HFFc6 (cell line): ENCODE measurements at regions not wholly inside any gene's neighbourhood (a gene's known extent, or its start where the extent isn't known, plus 50 kb on each side); places are given as distances from the start of the nearest gene placed in this dataset.

Experiments
- DNase-seq: peaks from one replicate; pipeline ENCODE4 v3.0.0-alpha.2; 2018
- H3K27ac Mint-ChIP-seq: 2 replicates; pipeline ENCODE4 v1.8.0; 2020; ENCODE audit warnings: mild to moderate bottlenecking, mixed read lengths
- H3K27me3 Mint-ChIP-seq: 2 replicates; pipeline ENCODE4 v1.8.0; 2021; ENCODE audit warnings: mild to moderate bottlenecking, moderate library complexity, mixed read lengths; ENCODE audit not compliant: insufficient read depth
- H3K36me3 Mint-ChIP-seq: 2 replicates; pipeline ENCODE4 v1.8.0; 2021; ENCODE audit warnings: low read depth, mixed read lengths
- H3K4me1 Mint-ChIP-seq: 2 replicates; pipeline ENCODE4 v1.8.0; 2020; ENCODE audit warnings: low read depth, mixed read lengths
- H3K4me3 Mint-ChIP-seq: 2 replicates; pipeline ENCODE4 v1.8.0; 2020; ENCODE audit warnings: mild to moderate bottlenecking, moderate library complexity, mixed read lengths
- H3K9me3 Mint-ChIP-seq: 2 replicates; pipeline ENCODE4 v1.8.0; 2020; ENCODE audit warnings: mild to moderate bottlenecking, mixed read lengths
- TF ChIP-seq, protein P1 (sequence below): fragments of 200-600 bp; sonication (generic); IDR thresholded peaks from 2 replicates; pipeline ENCODE4 v1.5.0; 2021; ENCODE audit warnings: antibody characterized with exemption, mild to moderate bottlenecking

DNA sequence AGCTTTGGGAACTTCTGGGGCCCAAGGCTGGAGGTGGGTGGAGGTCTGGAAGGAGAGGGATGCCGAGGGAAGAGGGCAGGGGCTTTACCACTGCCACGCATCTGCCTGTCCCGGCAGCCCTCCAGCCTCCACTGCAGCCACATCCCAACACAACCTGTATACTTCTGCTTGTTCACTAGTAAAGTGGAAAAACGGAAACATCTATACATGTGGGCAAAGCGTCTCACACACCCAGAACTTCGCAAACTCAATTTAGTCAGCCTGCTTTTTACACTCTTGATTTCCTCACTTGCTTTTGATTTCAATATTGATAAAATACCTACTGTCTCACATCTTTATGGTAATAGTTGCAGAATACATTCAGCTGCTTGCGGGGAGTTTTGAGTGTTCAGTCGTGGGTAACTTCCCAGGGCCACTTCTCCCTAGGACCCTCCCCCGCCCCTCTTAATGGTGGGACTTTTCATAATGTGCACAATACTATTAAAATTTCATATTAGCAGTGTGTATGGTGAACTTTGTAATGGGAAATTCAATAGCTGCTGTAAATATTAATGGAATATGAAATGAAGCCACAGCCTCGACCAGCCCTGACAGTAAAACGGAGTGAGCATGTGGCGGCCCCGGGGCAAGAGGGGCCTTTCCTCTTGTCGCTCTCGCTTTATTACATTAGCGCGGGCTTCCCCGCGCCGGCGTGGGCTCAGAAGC lies 85.2 kb downstream of the NR2F2 start:
- Mint-ChIP-seq H3K9me3 (no peaks in the 10 kb centered on the region), H3K27ac (no peak overlapping the region), H3K4me1 (peaks cover 8% of the 10 kb centered on the region; the same call in 1 of the 2 replicates), H3K36me3 (no peaks in the 10 kb centered on the region), H3K27me3 (peaks cover 82% of the 10 kb centered on the region), H3K4me3 (no peak overlapping the region)
- TF ChIP-seq, protein P1, sequence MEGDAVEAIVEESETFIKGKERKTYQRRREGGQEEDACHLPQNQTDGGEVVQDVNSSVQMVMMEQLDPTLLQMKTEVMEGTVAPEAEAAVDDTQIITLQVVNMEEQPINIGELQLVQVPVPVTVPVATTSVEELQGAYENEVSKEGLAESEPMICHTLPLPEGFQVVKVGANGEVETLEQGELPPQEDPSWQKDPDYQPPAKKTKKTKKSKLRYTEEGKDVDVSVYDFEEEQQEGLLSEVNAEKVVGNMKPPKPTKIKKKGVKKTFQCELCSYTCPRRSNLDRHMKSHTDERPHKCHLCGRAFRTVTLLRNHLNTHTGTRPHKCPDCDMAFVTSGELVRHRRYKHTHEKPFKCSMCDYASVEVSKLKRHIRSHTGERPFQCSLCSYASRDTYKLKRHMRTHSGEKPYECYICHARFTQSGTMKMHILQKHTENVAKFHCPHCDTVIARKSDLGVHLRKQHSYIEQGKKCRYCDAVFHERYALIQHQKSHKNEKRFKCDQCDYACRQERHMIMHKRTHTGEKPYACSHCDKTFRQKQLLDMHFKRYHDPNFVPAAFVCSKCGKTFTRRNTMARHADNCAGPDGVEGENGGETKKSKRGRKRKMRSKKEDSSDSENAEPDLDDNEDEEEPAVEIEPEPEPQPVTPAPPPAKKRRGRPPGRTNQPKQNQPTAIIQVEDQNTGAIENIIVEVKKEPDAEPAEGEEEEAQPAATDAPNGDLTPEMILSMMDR, result no peak
- no peak for DNase-seq

DNA sequence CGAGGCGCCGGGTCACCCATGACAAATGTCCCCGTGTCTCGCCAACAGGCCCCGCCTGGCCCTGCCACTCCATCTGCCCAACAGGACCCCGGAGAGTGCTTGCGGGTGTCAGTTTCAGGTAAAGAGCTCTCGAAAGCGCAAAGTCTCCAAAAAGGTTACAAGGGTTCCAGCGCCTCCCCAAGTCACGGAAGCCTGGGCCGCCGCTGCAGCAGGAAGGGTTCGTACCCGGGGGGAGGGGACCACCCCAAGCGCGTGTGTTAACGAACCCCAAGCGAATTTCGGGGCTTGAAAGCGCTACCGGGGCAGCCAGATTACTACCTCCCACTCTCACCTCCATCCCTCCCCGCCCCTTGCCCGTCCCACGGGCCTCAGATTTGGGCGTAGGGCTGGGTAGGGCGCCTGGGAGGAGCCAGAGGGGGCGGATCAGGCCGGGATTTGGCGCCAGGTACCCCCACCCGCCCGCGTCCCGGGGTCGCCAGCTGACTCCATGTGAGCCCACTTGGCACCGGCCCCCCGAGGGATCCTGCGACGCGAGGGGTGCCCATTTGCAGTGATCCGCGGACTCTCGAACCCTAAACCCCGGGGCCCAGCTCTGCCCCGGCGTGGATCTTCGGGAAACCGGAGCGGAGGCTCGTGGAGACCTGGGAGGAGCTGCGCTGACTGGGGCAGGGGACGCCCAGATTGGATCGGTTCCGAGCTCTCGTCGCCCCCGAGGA lies 85.9 kb downstream of the NR2F2 start:
- Mint-ChIP-seq H3K36me3 (no peaks in the 10 kb centered on the region), H3K4me3 (peak overlapping the region; percentile 75; the same call in 1 of the 2 replicates), H3K4me1 (peaks cover 15% of the 10 kb centered on the region), H3K27me3 (peaks cover 78% of the 10 kb centered on the region), H3K9me3 (no peaks in the 10 kb centered on the region), H3K27ac (no peak overlapping the region)
- TF ChIP-seq, protein P1, result no peak
- no peak for DNase-seq

DNA sequence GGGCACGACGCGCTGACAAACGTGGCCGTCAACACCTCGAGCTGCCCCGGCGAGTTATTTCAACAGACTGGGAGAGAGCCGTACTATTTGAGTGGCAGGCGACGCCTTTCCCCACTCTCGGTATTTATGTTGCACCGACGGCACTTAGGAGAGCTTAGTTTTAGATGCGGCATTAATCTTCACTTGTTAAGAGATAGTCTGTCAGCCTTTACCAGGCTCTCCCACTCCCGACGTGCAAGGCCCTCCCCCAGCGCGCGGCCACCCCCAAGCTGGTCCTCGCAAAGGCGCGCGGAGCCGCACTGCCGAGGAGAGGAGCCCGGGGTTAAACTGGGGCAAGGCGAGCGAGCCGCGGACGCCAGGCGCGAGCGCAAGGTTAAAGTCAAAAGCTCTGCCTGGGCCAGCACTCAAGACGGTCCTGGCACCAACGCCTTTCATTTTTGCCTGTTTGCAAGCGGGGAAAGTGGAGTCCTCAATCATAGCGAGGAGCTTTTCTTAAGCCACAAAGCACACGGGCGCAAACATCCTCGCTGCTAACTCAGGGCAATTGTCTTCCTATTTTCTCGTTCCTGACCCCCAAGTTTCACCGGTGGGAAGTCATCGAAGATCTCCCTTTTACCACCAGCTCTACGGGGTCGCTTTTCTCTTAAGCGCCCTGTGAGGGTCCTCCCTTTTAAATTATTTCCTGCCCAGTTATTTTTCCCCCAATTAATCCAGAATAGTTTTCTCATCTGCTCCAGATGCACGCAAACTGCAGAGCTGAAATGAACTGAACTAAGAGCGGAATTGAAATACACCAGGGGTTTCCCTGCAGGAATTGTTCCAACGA lies 86.6 kb downstream of the NR2F2 start:
- H3K36me3 Mint-ChIP-seq, result no peaks in the 10 kb centered on the region
- no peak overlapping the region for H3K27ac Mint-ChIP-seq
- H3K4me3 Mint-ChIP-seq, result peak overlapping the region; percentile 75
- H3K27me3 Mint-ChIP-seq, result peaks cover 79% of the 10 kb centered on the region
- no peaks in the 10 kb centered on the region for H3K9me3 Mint-ChIP-seq
- DNase-seq, result no peak
- H3K4me1 Mint-ChIP-seq, result peaks cover 19% of the 10 kb centered on the region
- TF ChIP-seq, protein P1, result no peak

DNA sequence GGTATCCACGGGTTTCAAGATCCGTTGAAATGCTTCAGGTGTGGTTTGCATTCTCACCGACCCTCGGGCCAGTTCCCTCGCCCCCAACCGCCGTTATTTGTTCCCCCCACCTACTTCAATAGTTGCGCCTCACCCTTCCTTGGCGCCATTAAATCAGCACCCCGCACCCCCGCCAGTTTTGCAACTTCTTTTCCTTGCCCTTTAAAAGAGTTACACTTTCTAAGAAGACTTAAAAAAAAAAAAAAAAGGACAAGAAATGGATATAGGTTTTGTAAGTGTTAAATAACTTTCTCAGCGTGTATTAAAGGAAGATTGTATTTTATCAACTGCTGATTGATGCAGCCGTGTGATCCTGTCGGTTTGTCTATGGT lies 87.2 kb downstream of the NR2F2 start:
- Mint-ChIP-seq H3K27me3 (peaks cover 73% of the 10 kb centered on the region), H3K27ac (no peak overlapping the region), H3K4me3 (peak overlapping the region; percentile 75; the same call in 1 of the 2 replicates), H3K36me3 (no peaks in the 10 kb centered on the region), H3K4me1 (peaks cover 19% of the 10 kb centered on the region), H3K9me3 (no peaks in the 10 kb centered on the region)
- DNase-seq, result no peak
- TF ChIP-seq, protein P1, result no peak

DNA sequence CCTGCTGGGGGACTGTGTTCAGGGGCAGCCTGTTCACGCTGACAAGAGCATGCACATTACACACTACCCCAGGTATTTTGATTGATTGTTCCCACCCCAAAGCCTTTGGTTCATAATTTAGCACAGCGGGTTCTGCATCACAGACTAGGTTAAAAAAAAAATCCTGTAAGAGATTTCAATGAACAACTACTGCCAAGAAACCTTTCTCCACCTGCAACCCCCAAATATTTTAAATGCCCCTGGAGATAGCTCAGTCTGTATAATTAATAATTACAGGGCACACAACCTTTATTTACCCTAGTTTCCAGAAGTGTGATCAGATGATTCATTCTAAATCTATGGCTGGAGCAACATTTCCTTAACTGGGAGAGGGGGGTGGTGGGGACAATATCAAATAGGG lies 87.6 kb downstream of the NR2F2 start:
- no peak overlapping the region for H3K4me3 Mint-ChIP-seq
- peaks cover 19% of the 10 kb centered on the region for H3K4me1 Mint-ChIP-seq
- no peak overlapping the region for H3K27ac Mint-ChIP-seq

More for the DNA sequence above, 87.6 kb downstream of the NR2F2 start:
- TF ChIP-seq, protein P1, result no peak
- no peaks in the 10 kb centered on the region for H3K36me3 Mint-ChIP-seq
- no peak for DNase-seq
- no peaks in the 10 kb centered on the region for H3K9me3 Mint-ChIP-seq
- H3K27me3 Mint-ChIP-seq, result peaks cover 72% of the 10 kb centered on the region
